H9 (cell line): ENCODE measurements at regions not wholly inside any gene's neighbourhood (a gene's known extent, or its start where the extent isn't known, plus 50 kb on each side); places are given as distances from the start of the nearest gene placed in this dataset.

Experiments used
- DNase-seq: peaks from one replicate; pipeline ENCODE4 v3.0.0-alpha.2; 2017
- H2AFZ ChIP-seq: one replicate; pipeline ENCODE4 v1.6.1; 2013; ENCODE audit warnings: mild to moderate bottlenecking, low read length, control low read depth, moderate library complexity
- H2AK5ac ChIP-seq: 2 replicates; pipeline ENCODE4 v1.6.1; 2013; ENCODE audit warnings: low read length, control low read depth, mixed read lengths; ENCODE audit not compliant: insufficient read length
- H2BK120ac ChIP-seq: one replicate; pipeline ENCODE4 v1.6.1; 2013; ENCODE audit warnings: low read depth, mild to moderate bottlenecking, low read length, control low read depth, inconsistent platforms; ENCODE audit not compliant: poor library complexity, severe bottlenecking
- H2BK12ac ChIP-seq: 2 replicates; pipeline ENCODE4 v1.6.1; 2013; ENCODE audit warnings: low read length, control low read depth, mixed read lengths, low read depth; ENCODE audit not compliant: insufficient read length
- H2BK15ac ChIP-seq: 2 replicates; pipeline ENCODE4 v1.6.1; 2013; ENCODE audit warnings: low read depth, low read length, control low read depth
- H2BK20ac ChIP-seq: one replicate; pipeline ENCODE4 v1.6.1; 2013; ENCODE audit warnings: low read depth, mild to moderate bottlenecking, low read length, control low read depth, inconsistent platforms; ENCODE audit not compliant: poor library complexity, severe bottlenecking
- H2BK5ac ChIP-seq: 2 replicates; pipeline ENCODE4 v1.6.1; 2013; ENCODE audit warnings: low read length, control low read depth, mixed read lengths; ENCODE audit not compliant: insufficient read length
- H3K14ac ChIP-seq: 2 replicates; pipeline ENCODE4 v1.6.1; 2013; ENCODE audit warnings: low read length, control low read depth; ENCODE audit not compliant: insufficient read depth
- H3K18ac ChIP-seq: 2 replicates; pipeline ENCODE4 v1.6.1; 2013; ENCODE audit warnings: low read depth, mild to moderate bottlenecking, mixed read lengths, low read length, control low read depth; ENCODE audit not compliant: insufficient read length
- H3K23ac ChIP-seq: 2 replicates; pipeline ENCODE4 v1.6.1; 2013; ENCODE audit warnings: low read length, control low read depth, mixed read lengths, low read depth; ENCODE audit not compliant: insufficient read length
- H3K23me2 ChIP-seq: 2 replicates; pipeline ENCODE4 v1.6.1; 2013; ENCODE audit warnings: low read depth, mild to moderate bottlenecking, mixed read lengths, low read length, control low read depth; ENCODE audit not compliant: insufficient read length, poor library complexity, severe bottlenecking
- H3K27ac ChIP-seq: 2 replicates; pipeline ENCODE4 v1.5.1; 2013; ENCODE audit warnings: low read length, control low read depth, mixed read lengths, low read depth; ENCODE audit not compliant: insufficient read length
- H3K27me3 ChIP-seq: 2 replicates; pipeline ENCODE4 v1.6.1; 2013; ENCODE audit warnings: low read length, control low read depth, inconsistent platforms; ENCODE audit not compliant: insufficient read depth
- H3K4ac ChIP-seq: 2 replicates; pipeline ENCODE4 v1.6.1; 2013; ENCODE audit warnings: low read depth, mild to moderate bottlenecking, control low read depth, inconsistent platforms, low read length, moderate library complexity
- H3K4me1 ChIP-seq: 2 replicates; pipeline ENCODE4 v1.6.1; 2013; ENCODE audit warnings: low read length, control low read depth, inconsistent platforms; ENCODE audit not compliant: insufficient read depth
- H3K4me2 ChIP-seq: 2 replicates; pipeline ENCODE4 v1.6.1; 2013; ENCODE audit warnings: low read length, control low read depth, mixed read lengths; ENCODE audit not compliant: insufficient read length, insufficient read depth
- H3K56ac ChIP-seq: 2 replicates; pipeline ENCODE4 v1.6.1; 2013; ENCODE audit warnings: low read depth, mild to moderate bottlenecking, mixed read lengths, low read length, control low read depth; ENCODE audit not compliant: insufficient read length
- H3K79me1 ChIP-seq: 2 replicates; pipeline ENCODE4 v1.6.1; 2013; ENCODE audit warnings: low read depth, mild to moderate bottlenecking, moderate library complexity, low read length, control low read depth, inconsistent platforms; ENCODE audit not compliant: insufficient read depth, poor library complexity, severe bottlenecking
- H3K79me2 ChIP-seq: 2 replicates; pipeline ENCODE4 v1.6.1; 2013; ENCODE audit warnings: low read length, control low read depth, inconsistent platforms; ENCODE audit not compliant: insufficient read depth
- H3K9ac ChIP-seq: 2 replicates; pipeline ENCODE4 v1.6.1; 2013; ENCODE audit warnings: low read length, control low read depth, mixed read lengths; ENCODE audit not compliant: insufficient read length; ENCODE audit errors: extremely low read depth
- H3K9me3 ChIP-seq: one replicate; pipeline ENCODE4 v1.6.1; 2013; ENCODE audit warnings: low read depth, low read length, inconsistent platforms; ENCODE audit not compliant: control insufficient read depth
- H3T11ph ChIP-seq: one replicate; pipeline ENCODE4 v1.6.1; 2013; ENCODE audit warnings: mild to moderate bottlenecking, low read length, control low read depth, inconsistent platforms
- H4K20me1 ChIP-seq: one replicate; pipeline ENCODE4 v1.6.1; 2013; ENCODE audit not compliant: control insufficient read depth, insufficient read length, insufficient read depth
- H4K5ac ChIP-seq: 2 replicates; pipeline ENCODE4 v1.6.1; 2013; ENCODE audit warnings: low read depth, mild to moderate bottlenecking, mixed read lengths, low read length, control low read depth; ENCODE audit not compliant: insufficient read length
- H4K8ac ChIP-seq: replicated peaks from 2 replicates; pipeline ENCODE4 v1.6.1; 2013; ENCODE audit warnings: low read length, control low read depth, mixed read lengths, low read depth; ENCODE audit not compliant: insufficient read length
- H4K91ac ChIP-seq: 2 replicates; pipeline ENCODE4 v1.6.1; 2013; ENCODE audit warnings: low read depth, mild to moderate bottlenecking, moderate library complexity, mixed read lengths, low read length, control low read depth; ENCODE audit not compliant: insufficient read length
- H3K27ac Mint-ChIP-seq, 3 experiments: 2 replicates in 2 of 3; 3 replicates in 1 of 3; pipeline ENCODE4 v1.8.0; 2020 to 2021; ENCODE audit warnings: mixed read lengths in 3 of 3, mild to moderate bottlenecking in 1 of 3, moderate library complexity in 1 of 3
- H3K27me3 Mint-ChIP-seq: 2 replicates; pipeline ENCODE4 v1.8.0; 2021; ENCODE audit warnings: low read depth, mild to moderate bottlenecking, moderate library complexity, mixed read lengths
- H3K36me3 Mint-ChIP-seq, 3 experiments: 2 replicates in 2 of 3; 3 replicates in 1 of 3; pipeline ENCODE4 v1.8.0; 2020 to 2021; ENCODE audit warnings: low read depth in 3 of 3, mixed read lengths in 3 of 3; ENCODE audit not compliant: insufficient read depth in 1 of 3
- H3K4me1 Mint-ChIP-seq, 2 experiments: 2 replicates each; pipeline ENCODE4 v1.8.0; 2020; ENCODE audit warnings: mixed read lengths in 2 of 2
- H3K4me3 Mint-ChIP-seq, 2 experiments: 2 replicates in 1 of 2; 3 replicates in 1 of 2; pipeline ENCODE4 v1.8.0; 2020 to 2021; ENCODE audit warnings: mild to moderate bottlenecking in 2 of 2, mixed read lengths in 2 of 2, moderate library complexity in 1 of 2
- H3K9me3 Mint-ChIP-seq, 2 experiments: 2 replicates in 1 of 2; 3 replicates in 1 of 2; pipeline ENCODE4 v1.8.0; 2020; ENCODE audit warnings: mild to moderate bottlenecking in 2 of 2, mixed read lengths in 2 of 2, moderate library complexity in 1 of 2
- WGBS: extraction: QIAGEN DNeasy Blood & Tissue Kit; methylation state at CpG from one replicate; pipeline ENCODE4 v1.1.7; 2013; ENCODE audit warnings: missing lambda C conversion rate, low lambda C conversion rate, mixed read lengths; ENCODE audit not compliant: insufficient read length; ENCODE audit errors: extremely low coverage; 5-methylcytosine and 5-hydroxymethylcytosine counted together
- TF ChIP-seq, protein P1 (sequence below): fragments of 200-600 bp; sonication (generic); conservative IDR thresholded peaks from 3 replicates; pipeline ENCODE4 v1.8.0; 2021; ENCODE audit warnings: antibody characterized with exemption, mild to moderate bottlenecking

DNA sequence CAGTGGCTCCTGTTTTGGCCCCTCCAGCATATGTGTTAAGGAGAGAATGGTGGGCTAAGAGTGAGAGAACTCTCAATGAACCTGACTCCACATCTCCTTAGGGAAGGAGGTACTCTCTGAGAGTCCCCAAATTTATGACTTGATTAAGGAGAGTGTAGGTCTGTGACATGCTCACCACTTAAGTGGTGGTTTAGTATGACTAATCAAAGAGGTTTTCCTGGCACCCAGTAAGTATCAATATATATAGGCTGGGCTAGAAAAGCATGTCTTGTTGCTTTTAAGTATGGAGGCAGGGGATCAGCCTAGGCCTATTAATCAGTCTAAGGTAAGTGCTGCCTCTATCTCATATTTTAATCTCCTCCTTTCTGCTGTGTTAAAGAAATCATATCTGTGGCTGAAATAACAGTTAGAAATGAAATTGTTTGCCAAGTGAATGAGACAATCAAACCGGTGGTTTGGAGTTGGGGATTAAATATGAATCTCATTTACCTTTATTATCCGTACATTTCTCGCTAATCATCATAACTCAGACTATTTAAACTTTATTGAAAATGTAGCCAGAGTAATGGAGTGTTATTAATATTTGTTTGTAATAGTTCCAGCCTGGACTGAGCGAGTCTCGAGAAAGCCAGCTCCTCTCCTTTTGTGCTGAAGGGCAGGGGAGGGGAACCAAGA lies 107.7 kb upstream of the MEIS1 start:
- Histone ChIP-seq H3K56ac (no peak overlapping the region), H2BK12ac (no peak overlapping the region), H4K8ac (no peak overlapping the region), H3K4me1 (peaks cover 3% of the 10 kb centered on the region; the same call in 1 of the 2 replicates), H3K27ac (no peak overlapping the region), H3T11ph (no peak overlapping the region), H3K4ac (no peak overlapping the region), H3K14ac (no peak overlapping the region), H3K79me1 (no peaks in the 10 kb centered on the region), H2AFZ (no peak overlapping the region), H4K20me1 (no peaks in the 10 kb centered on the region), H4K5ac (no peak overlapping the region), H3K9me3 (no peaks in the 10 kb centered on the region), H2BK5ac (no peak overlapping the region), H2BK120ac (no peak overlapping the region), H3K23ac (no peak overlapping the region), H3K4me2 (no peak overlapping the region), H2AK5ac (no peak overlapping the region), H2BK20ac (no peak overlapping the region), H3K23me2 (no peaks in the 10 kb centered on the region), H3K79me2 (no peaks in the 10 kb centered on the region), H2BK15ac (no peak overlapping the region), H3K18ac (no peak overlapping the region), H4K91ac (no peak overlapping the region), H3K27me3 (no peaks in the 10 kb centered on the region), H3K9ac (no peak overlapping the region)
- no peaks in the 10 kb centered on the region for H3K27me3 Mint-ChIP-seq
- no CpG with 5 or more reads among the region's 5 CpGs for WGBS
- H3K9me3 Mint-ChIP-seq: no peaks in the 10 kb centered on the region
- TF ChIP-seq, protein P1, sequence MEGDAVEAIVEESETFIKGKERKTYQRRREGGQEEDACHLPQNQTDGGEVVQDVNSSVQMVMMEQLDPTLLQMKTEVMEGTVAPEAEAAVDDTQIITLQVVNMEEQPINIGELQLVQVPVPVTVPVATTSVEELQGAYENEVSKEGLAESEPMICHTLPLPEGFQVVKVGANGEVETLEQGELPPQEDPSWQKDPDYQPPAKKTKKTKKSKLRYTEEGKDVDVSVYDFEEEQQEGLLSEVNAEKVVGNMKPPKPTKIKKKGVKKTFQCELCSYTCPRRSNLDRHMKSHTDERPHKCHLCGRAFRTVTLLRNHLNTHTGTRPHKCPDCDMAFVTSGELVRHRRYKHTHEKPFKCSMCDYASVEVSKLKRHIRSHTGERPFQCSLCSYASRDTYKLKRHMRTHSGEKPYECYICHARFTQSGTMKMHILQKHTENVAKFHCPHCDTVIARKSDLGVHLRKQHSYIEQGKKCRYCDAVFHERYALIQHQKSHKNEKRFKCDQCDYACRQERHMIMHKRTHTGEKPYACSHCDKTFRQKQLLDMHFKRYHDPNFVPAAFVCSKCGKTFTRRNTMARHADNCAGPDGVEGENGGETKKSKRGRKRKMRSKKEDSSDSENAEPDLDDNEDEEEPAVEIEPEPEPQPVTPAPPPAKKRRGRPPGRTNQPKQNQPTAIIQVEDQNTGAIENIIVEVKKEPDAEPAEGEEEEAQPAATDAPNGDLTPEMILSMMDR: no peak
- DNase-seq: no peak
- no peak overlapping the region for H3K4me3 Mint-ChIP-seq
- H3K36me3 Mint-ChIP-seq: no peaks in the 10 kb centered on the region
- peaks cover 30 to 32% of the 10 kb centered on the region in 2 experiments for H3K4me1 Mint-ChIP-seq
- no peak overlapping the region for H3K27ac Mint-ChIP-seq
